T-cell (primary cell): ENCODE measurements at regions not wholly inside any gene's neighbourhood (a gene's known extent, or its start where the extent isn't known, plus 50 kb on each side); places are given as distances from the start of the nearest gene placed in this dataset.
A peak's percentile ranks its signal among the peaks of the same experiment; 100 is the strongest.

Experiments used
- ATAC-seq, 4 experiments: fragments of 200-7000 bp in 3 of 4; fragments of 150-1000 bp in 1 of 4; cut with Tn5 transposase; replicated peaks in 1 of 4; 1 replicate in 3 of 4; 2 replicates in 1 of 4; pipeline ENCODE4 v1.10.0; 2021; ENCODE audit warnings: moderate library complexity in 3 of 4, mild to moderate bottlenecking in 2 of 4, moderate number of reproducible peaks in 1 of 4
- CTCF ChIA-PET, 2 donors: fragments of 300-600 bp; sonication (Branson Sonifier 250); formaldehyde crosslinking; loops; one replicate each; lab custom pipeline; 2022; ENCODE audit warnings: antibody characterized with exemption in 2 of 2; lab: Charles Lee
- POLR2A ChIA-PET, 2 donors: fragments of 300-600 bp; sonication (Branson Sonifier 250); formaldehyde crosslinking; loops; one replicate each; lab custom pipeline; 2022; ENCODE audit warnings: antibody characterized with exemption in 2 of 2; lab: Charles Lee
- DNase-seq, 35 experiments: peaks; one replicate each; pipeline versions ENCODE4 v3.0.0 to v3.0.0-alpha.2; 2013 to 2023
- H3K27ac ChIP-seq: one replicate; pipeline ENCODE4 v1.5.1; 2013; ENCODE audit warnings: low read length
- H3K27me3 ChIP-seq, 2 experiments: replicated peaks in 1 of 2; 1 replicate in 1 of 2; 2 replicates in 1 of 2; pipeline versions ENCODE4 v1.6.1 to v1.7.0; 2013; ENCODE audit warnings: low read length in 1 of 2, mixed read lengths in 1 of 2; ENCODE audit not compliant: control insufficient read depth in 2 of 2, insufficient read depth in 2 of 2; ENCODE audit errors: extremely low read depth in 1 of 2
- H3K36me3 ChIP-seq, 2 donors: 1 replicate in 1 of 2; 2 replicates in 1 of 2; pipeline versions ENCODE4 v1.6.1 to v1.7.0; 2013; ENCODE audit warnings: low read length in 1 of 2; ENCODE audit not compliant: control insufficient read depth in 2 of 2, insufficient read depth in 1 of 2; ENCODE audit errors: extremely low read depth in 1 of 2
- H3K4me1 ChIP-seq, 2 experiments: 1 replicate in 1 of 2; 2 replicates in 1 of 2; pipeline versions ENCODE4 v1.6.1 to v1.7.0; 2013; ENCODE audit warnings: low read length in 2 of 2, mixed read lengths in 1 of 2; ENCODE audit not compliant: insufficient read depth in 2 of 2, control insufficient read depth in 1 of 2; ENCODE audit errors: extremely low read depth in 1 of 2
- H3K4me3 ChIP-seq, 2 donors: 1 replicate in 1 of 2; 2 replicates in 1 of 2; pipeline versions ENCODE4 v1.5.1 to v1.7.0; 2013; ENCODE audit warnings: mild to moderate bottlenecking in 2 of 2, low read length in 1 of 2, moderate library complexity in 1 of 2; ENCODE audit not compliant: control insufficient read depth in 1 of 2; ENCODE audit errors: extremely low read depth in 1 of 2
- H3K9me3 ChIP-seq: 2 replicates; pipeline ENCODE4 v1.7.0; 2013
- H3K27ac Mint-ChIP-seq, 2 donors: one replicate each; pipeline ENCODE4 v1.8.0; 2020 to 2021; ENCODE audit warnings: mild to moderate bottlenecking in 2 of 2, mixed read lengths in 2 of 2
- H3K27me3 Mint-ChIP-seq, 2 donors: one replicate each; pipeline ENCODE4 v1.8.0; 2021 to 2022; ENCODE audit warnings: mixed read lengths in 2 of 2
- H3K36me3 Mint-ChIP-seq: one replicate; pipeline ENCODE4 v1.8.0; 2021; ENCODE audit warnings: mixed read lengths
- H3K4me1 Mint-ChIP-seq, 3 donors: one replicate each; pipeline ENCODE4 v1.8.0; 2020 to 2022; ENCODE audit warnings: mixed read lengths in 3 of 3, mild to moderate bottlenecking in 1 of 3
- H3K4me3 Mint-ChIP-seq, 3 donors: one replicate each; pipeline ENCODE4 v1.8.0; 2020 to 2022; ENCODE audit warnings: mild to moderate bottlenecking in 3 of 3, mixed read lengths in 3 of 3, moderate library complexity in 3 of 3
- H3K9me3 Mint-ChIP-seq, 3 donors: one replicate each; pipeline ENCODE4 v1.8.0; 2020 to 2022; ENCODE audit warnings: mixed read lengths in 3 of 3
- WGBS: methylation state at CpG from one replicate; pipeline ENCODE4 v1.1.5; 2013; ENCODE audit warnings: missing lambda C conversion rate; ENCODE audit not compliant: insufficient coverage; 5-methylcytosine and 5-hydroxymethylcytosine counted together

DNA sequence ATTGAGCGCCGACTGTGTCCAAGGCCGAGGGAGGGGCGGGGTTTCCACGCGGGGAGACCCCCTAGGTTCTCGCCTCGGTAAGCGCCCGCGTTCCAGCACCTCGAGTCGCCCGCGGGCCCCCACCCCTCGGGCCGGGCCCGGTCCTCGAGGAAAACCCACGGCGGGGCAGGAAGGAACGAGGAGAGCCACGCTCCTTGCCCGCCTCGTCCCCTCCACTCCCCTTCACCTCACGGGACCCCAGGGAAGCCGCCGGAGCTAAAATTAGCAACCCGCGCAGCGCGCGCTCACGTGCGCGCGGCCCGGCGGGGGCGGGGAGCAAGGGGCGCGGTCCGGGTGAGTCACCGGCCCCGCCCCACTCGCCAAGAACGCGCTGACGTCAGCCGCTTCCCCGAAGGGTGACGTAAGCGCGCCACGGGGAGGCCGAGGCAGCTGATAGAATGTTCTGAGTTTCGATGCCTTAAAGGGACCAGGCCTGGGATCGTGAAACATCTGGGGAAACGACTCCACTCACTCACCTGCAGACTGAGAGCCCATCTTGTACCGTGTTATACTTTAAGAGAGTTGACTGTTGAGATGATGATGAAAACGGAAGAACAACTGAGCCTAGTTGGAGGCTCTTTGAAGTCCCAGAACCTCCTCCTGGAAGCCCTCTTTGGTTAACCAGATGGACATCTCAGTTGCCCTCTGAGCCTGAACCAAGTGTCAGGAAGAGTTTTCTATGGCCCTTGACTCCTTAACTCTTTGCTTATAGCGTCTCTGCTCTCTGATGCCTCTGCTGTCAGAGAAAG, 49.7 kb upstream of the ATF3 start:
- Histone ChIP-seq H3K4me1 (peaks cover 7 to 15% of the 10 kb centered on the region in 2 experiments), H3K27me3 (peaks cover 0 to 3% of the 10 kb centered on the region in 2 experiments), H3K27ac (peak overlapping the region; percentile 88), H3K9me3 (no peaks in the 10 kb centered on the region), H3K36me3 (no peaks in the 10 kb centered on the region), H3K4me3 (peak overlapping the region; percentile 77 to 84)
- 3% methylated on average over 44 of the region's 62 CpGs for WGBS
- DNase-seq (peak; percentile 83 to 96 (median 90)), ATAC-seq (peak; percentile 95 to 98 (median 96))
- peaks cover 4 to 12% (median 8%) of the 10 kb centered on the region in 3 donors for H3K9me3 Mint-ChIP-seq
- H3K27me3 Mint-ChIP-seq: peaks cover 0 to 3% of the 10 kb centered on the region in 2 donors
- peak overlapping the region; percentile 82 to 95 for H3K27ac Mint-ChIP-seq
- ChIA-PET POLR2A (interaction anchor here (0.6 to 0.7 kb wide), 6 partner anchors 8 to 858 kb away, joined by 3 to 11 read pairs (median 5); no protein-coding TSS in a partner anchor), CTCF (interaction anchor here (0.5 to 1.4 kb wide), 11 partner anchors 8 to 888 kb away, joined by 3 to 9 read pairs (median 4); partner anchors contain the start of genes ATF3 (in 1 of the 2), DTL (in 1 of the 2) and INTS7 (in 1 of the 2))
- H3K36me3 Mint-ChIP-seq: no peaks in the 10 kb centered on the region
- H3K4me3 Mint-ChIP-seq: peak overlapping the region; percentile 76 to 84 (median 78)
- peaks cover 6 to 13% (median 11%) of the 10 kb centered on the region in 3 donors for H3K4me1 Mint-ChIP-seq
